H1 (cell line): ENCODE measurements at regions not wholly inside any gene's neighbourhood (a gene's known extent, or its start where the extent isn't known, plus 50 kb on each side); places are given as distances from the start of the nearest gene placed in this dataset.

Source experiments
- CTCF ChIA-PET: fragments of 300-600 bp; sonication (Branson Sonifier 250); formaldehyde crosslinking; loops from one replicate; lab custom pipeline; 2021; ENCODE audit not compliant: partially characterized antibody; lab: Charles Lee
- POLR2A ChIA-PET: fragments of 300-600 bp; sonication (Branson Sonifier 250); formaldehyde crosslinking; loops from one replicate; lab custom pipeline; 2021; ENCODE audit warnings: inconsistent platforms; ENCODE audit not compliant: partially characterized antibody; lab: Charles Lee
- DNase-seq, 2 experiments: peaks; one replicate each; pipeline versions ENCODE4 v3.0.0 to v3.0.0-alpha.2; 2010 to 2022; ENCODE audit warnings: low spot score in 2 of 2, low read depth in 1 of 2, mixed read lengths in 1 of 2
- FAIRE-seq: peaks from 2 replicates; lab custom pipeline; 2011; peaks lifted over from hg19 to GRCh38; lab: Jason Lieb, UNC
- H2AFZ ChIP-seq: 2 replicates; pipeline ENCODE4 v1.8.1; 2012; ENCODE audit warnings: low read length, inconsistent platforms
- H2AK5ac ChIP-seq: 2 replicates; pipeline ENCODE4 v1.6.1; 2013; ENCODE audit warnings: low read depth, low read length
- H2BK120ac ChIP-seq: replicated peaks from 2 replicates; pipeline ENCODE3; 2013; ENCODE audit warnings: low read depth, low read length, inconsistent platforms
- H2BK12ac ChIP-seq: 2 replicates; pipeline ENCODE4 v1.6.1; 2013; ENCODE audit warnings: low read depth, low read length
- H2BK15ac ChIP-seq: 2 replicates; pipeline ENCODE4 v1.6.1; 2013; ENCODE audit warnings: low read length
- H2BK20ac ChIP-seq: 2 replicates; pipeline ENCODE4 v1.6.1; 2013; ENCODE audit warnings: low read length
- H2BK5ac ChIP-seq: 2 replicates; pipeline ENCODE4 v1.6.1; 2013; ENCODE audit warnings: low read depth, low read length
- H3K14ac ChIP-seq: 2 replicates; pipeline ENCODE4 v1.6.1; 2013; ENCODE audit warnings: inconsistent platforms; ENCODE audit not compliant: insufficient read length
- H3K18ac ChIP-seq: 2 replicates; pipeline ENCODE4 v1.6.1; 2013; ENCODE audit warnings: low read length; ENCODE audit errors: extremely low read depth
- H3K23ac ChIP-seq: 2 replicates; pipeline ENCODE4 v1.6.1; 2013; ENCODE audit warnings: inconsistent platforms; ENCODE audit not compliant: insufficient read length
- H3K23me2 ChIP-seq: 2 replicates; pipeline ENCODE4 v1.6.1; 2013; ENCODE audit warnings: low read depth, low read length
- H3K27ac ChIP-seq: 2 replicates; pipeline ENCODE4 v1.6.1; 2011; ENCODE audit warnings: low read depth, low read length, inconsistent platforms
- H3K27me3 ChIP-seq, 4 experiments: replicated peaks in 1 of 4; 1 replicate in 1 of 4; 2 replicates in 3 of 4; pipeline versions ENCODE4 v1.6.1 to v1.8.1; 2011 to 2013; ENCODE audit warnings: low read length in 3 of 4, mild to moderate bottlenecking in 3 of 4, inconsistent platforms in 2 of 4, mixed read lengths in 2 of 4, moderate library complexity in 1 of 4; ENCODE audit not compliant: control insufficient read depth in 3 of 4, insufficient read depth in 3 of 4; ENCODE audit errors: extremely low read depth in 1 of 4
- H3K36me3 ChIP-seq, 4 experiments: 2 replicates each; pipeline versions ENCODE4 v1.6.1 to v1.8.1; 2011 to 2013; ENCODE audit warnings: mild to moderate bottlenecking in 4 of 4, low read length in 3 of 4, moderate library complexity in 2 of 4, control low read depth in 1 of 4, inconsistent platforms in 1 of 4; ENCODE audit not compliant: insufficient read depth in 4 of 4, control insufficient read depth in 2 of 4
- H3K4ac ChIP-seq: replicated peaks from 2 replicates; pipeline ENCODE3; 2013; ENCODE audit warnings: low read length, low read depth, mixed read lengths, inconsistent platforms; ENCODE audit not compliant: insufficient read length
- H3K4me1 ChIP-seq, 4 experiments: replicated peaks in 1 of 4; 1 replicate in 1 of 4; 2 replicates in 3 of 4; pipeline versions ENCODE4 v1.6.1 to v1.8.1; 2011 to 2013; ENCODE audit warnings: low read length in 3 of 4, inconsistent platforms in 2 of 4, mixed read lengths in 1 of 4; ENCODE audit not compliant: insufficient read depth in 4 of 4, control insufficient read depth in 3 of 4
- H3K4me2 ChIP-seq, 2 experiments: 2 replicates each; pipeline versions ENCODE4 v1.6.1 to v1.8.1; 2011 to 2013; ENCODE audit warnings: low read depth in 2 of 2, low read length in 2 of 2, control low read depth in 1 of 2, inconsistent platforms in 1 of 2, mild to moderate bottlenecking in 1 of 2; ENCODE audit not compliant: insufficient read depth in 1 of 2
- H3K4me3 ChIP-seq, 4 experiments: fragments of 200-600, 300-600 bp in 1 of 4; sonication (generic), shearing (Covaris generic), sonication (Bioruptor Twin) in 1 of 4; 2 replicates each; pipeline versions ENCODE4 v1.5.1 to v1.8.1; 2011 to 2016; ENCODE audit warnings: low read length in 4 of 4, low read depth in 3 of 4, control low read depth in 2 of 4, inconsistent platforms in 2 of 4, mild to moderate bottlenecking in 2 of 4, mixed read lengths in 1 of 4, moderate library complexity in 1 of 4; ENCODE audit not compliant: insufficient read depth in 2 of 4; ENCODE audit errors: extremely low read depth in 1 of 4
- H3K56ac ChIP-seq: replicated peaks from 2 replicates; pipeline ENCODE3; 2013; ENCODE audit warnings: low read depth, mild to moderate bottlenecking, mixed read lengths, low read length, inconsistent platforms; ENCODE audit not compliant: insufficient read length
- H3K79me1 ChIP-seq: 2 replicates; pipeline ENCODE4 v1.6.1; 2013; ENCODE audit warnings: low read depth, low read length, control low read depth
- H3K79me2 ChIP-seq, 2 experiments: 2 replicates each; pipeline versions ENCODE4 v1.6.1 to v1.8.1; 2012 to 2013; ENCODE audit warnings: low read length in 2 of 2, mild to moderate bottlenecking in 2 of 2, inconsistent platforms in 1 of 2; ENCODE audit not compliant: insufficient read depth in 2 of 2, control insufficient read depth in 1 of 2
- H3K9ac ChIP-seq, 4 experiments: replicated peaks in 1 of 4; 1 replicate in 1 of 4; 2 replicates in 3 of 4; pipeline versions ENCODE4 v1.6.1 to v1.8.1; 2011 to 2013; ENCODE audit warnings: low read depth in 3 of 4, low read length in 3 of 4, control low read depth in 2 of 4, mild to moderate bottlenecking in 2 of 4, moderate library complexity in 2 of 4, inconsistent platforms in 1 of 4; ENCODE audit errors: extremely low read depth in 1 of 4
- H3K9me3 ChIP-seq, 2 experiments: 2 replicates each; pipeline versions ENCODE4 v1.6.1 to v1.8.1; 2012 to 2013; ENCODE audit warnings: mild to moderate bottlenecking in 2 of 2, moderate library complexity in 2 of 2, control low read depth in 1 of 2, inconsistent platforms in 1 of 2, low read depth in 1 of 2, low read length in 1 of 2, mixed read lengths in 1 of 2; ENCODE audit not compliant: insufficient read depth in 2 of 2
- H4K20me1 ChIP-seq, 2 experiments: replicated peaks in 1 of 2; 2 replicates each; pipeline versions ENCODE3 to v1.8.1; 2011 to 2013; ENCODE audit warnings: inconsistent platforms in 2 of 2, low read length in 2 of 2, mild to moderate bottlenecking in 1 of 2; ENCODE audit not compliant: insufficient read depth in 2 of 2, control insufficient read depth in 1 of 2
- H4K5ac ChIP-seq: 2 replicates; pipeline ENCODE4 v1.6.1; 2013; ENCODE audit warnings: low read length, low read depth, mixed read lengths, inconsistent platforms; ENCODE audit not compliant: insufficient read length
- H4K8ac ChIP-seq: 2 replicates; pipeline ENCODE4 v1.8.0; 2013; ENCODE audit warnings: mild to moderate bottlenecking, moderate library complexity, low read length, inconsistent platforms; ENCODE audit not compliant: insufficient read depth; ENCODE audit errors: extremely low read depth
- H4K91ac ChIP-seq: replicated peaks from 2 replicates; pipeline ENCODE3; 2013; ENCODE audit warnings: low read length, mixed read lengths, inconsistent platforms; ENCODE audit not compliant: insufficient read length
- ASH2L ChIP-seq: fragments of 200-600, 300-600 bp; sonication (generic); IDR thresholded peaks from one replicate; pipeline ENCODE4 v1.7.1; 2017; ENCODE audit warnings: low read length
- CBX5 ChIP-seq: fragments of 300-800, 300-1000 bp; sonication (generic); IDR thresholded peaks from 2 replicates; pipeline ENCODE4 v1.7.1; 2016; ENCODE audit warnings: antibody characterized with exemption, low read length, low read depth
- CBX8 ChIP-seq: fragments of 300-800, 300-1000 bp; sonication (generic); IDR thresholded peaks from 2 replicates; pipeline ENCODE4 v1.7.1; 2016; ENCODE audit warnings: low read depth, low read length, borderline replicate concordance
- EZH2 ChIP-seq: fragments of 200-600 bp; sonication (generic); IDR thresholded peaks from 2 replicates; pipeline ENCODE4 v1.7.1; 2012; ENCODE audit warnings: low read depth, mild to moderate bottlenecking, moderate library complexity, low read length, inconsistent platforms; ENCODE audit not compliant: severe bottlenecking
- FOSL1 ChIP-seq: IDR thresholded peaks from 2 replicates; pipeline ENCODE4 v1.6.1; 2011; ENCODE audit warnings: mild to moderate bottlenecking, low read depth, low read length, moderate library complexity; ENCODE audit not compliant: insufficient read depth
- JUN ChIP-seq: IDR thresholded peaks from 2 replicates; pipeline ENCODE4 v1.6.1; 2011; ENCODE audit warnings: low read depth, mild to moderate bottlenecking, improper control_type of control experiment, low read length
- KDM1A ChIP-seq: fragments of 200-600, 300-600 bp; sonication (generic); IDR thresholded peaks from 2 replicates; pipeline ENCODE4 v1.7.1; 2016; ENCODE audit warnings: mild to moderate bottlenecking, low read length, borderline replicate concordance
- KDM4A ChIP-seq: IDR thresholded peaks from one replicate; pipeline ENCODE4 v1.7.1; 2012; ENCODE audit warnings: low read depth, mild to moderate bottlenecking, moderate library complexity, low read length, inconsistent platforms; ENCODE audit not compliant: severe bottlenecking
- KDM5A ChIP-seq: fragments of 200-600 bp; IDR thresholded peaks from 2 replicates; pipeline ENCODE4 v1.7.1; 2012; ENCODE audit warnings: mild to moderate bottlenecking, low read length, inconsistent platforms, mixed read lengths
- SAP30 ChIP-seq: fragments of 300-600 bp; sonication (generic); IDR thresholded peaks from 2 replicates; pipeline ENCODE4 v1.7.1; 2012; ENCODE audit warnings: low read length, moderate library complexity, mild to moderate bottlenecking, inconsistent platforms; ENCODE audit not compliant: insufficient read depth, insufficient replicate concordance
- SP2 ChIP-seq: IDR thresholded peaks from 2 replicates; pipeline ENCODE4 v1.6.1; 2012; ENCODE audit warnings: mild to moderate bottlenecking, low read length, inconsistent platforms
- SP4 ChIP-seq: IDR thresholded peaks from 2 replicates; pipeline ENCODE4 v1.6.1; 2012; ENCODE audit warnings: low read length, inconsistent platforms
- TAF1 ChIP-seq: IDR thresholded peaks from 2 replicates; pipeline ENCODE4 v1.6.1; 2011; ENCODE audit warnings: mild to moderate bottlenecking, low read depth, low read length
- WGBS, 2 experiments: shearing (Covaris generic) in 1 of 2; methylation state at CpG; one replicate each; pipeline versions ENCODE4 v1.1.6 to v1.1.7; 2013 to 2015; ENCODE audit warnings: low lambda C conversion rate in 2 of 2, mixed read lengths in 2 of 2, inconsistent platforms in 1 of 2, low coverage in 1 of 2, missing lambda C conversion rate in 1 of 2; ENCODE audit not compliant: insufficient replicate concordance in 2 of 2, insufficient coverage in 1 of 2, insufficient read length in 1 of 2; ENCODE audit errors: extremely low coverage in 1 of 2, missing lambda C conversion rate in 1 of 2; 5-methylcytosine and 5-hydroxymethylcytosine counted together

DNA sequence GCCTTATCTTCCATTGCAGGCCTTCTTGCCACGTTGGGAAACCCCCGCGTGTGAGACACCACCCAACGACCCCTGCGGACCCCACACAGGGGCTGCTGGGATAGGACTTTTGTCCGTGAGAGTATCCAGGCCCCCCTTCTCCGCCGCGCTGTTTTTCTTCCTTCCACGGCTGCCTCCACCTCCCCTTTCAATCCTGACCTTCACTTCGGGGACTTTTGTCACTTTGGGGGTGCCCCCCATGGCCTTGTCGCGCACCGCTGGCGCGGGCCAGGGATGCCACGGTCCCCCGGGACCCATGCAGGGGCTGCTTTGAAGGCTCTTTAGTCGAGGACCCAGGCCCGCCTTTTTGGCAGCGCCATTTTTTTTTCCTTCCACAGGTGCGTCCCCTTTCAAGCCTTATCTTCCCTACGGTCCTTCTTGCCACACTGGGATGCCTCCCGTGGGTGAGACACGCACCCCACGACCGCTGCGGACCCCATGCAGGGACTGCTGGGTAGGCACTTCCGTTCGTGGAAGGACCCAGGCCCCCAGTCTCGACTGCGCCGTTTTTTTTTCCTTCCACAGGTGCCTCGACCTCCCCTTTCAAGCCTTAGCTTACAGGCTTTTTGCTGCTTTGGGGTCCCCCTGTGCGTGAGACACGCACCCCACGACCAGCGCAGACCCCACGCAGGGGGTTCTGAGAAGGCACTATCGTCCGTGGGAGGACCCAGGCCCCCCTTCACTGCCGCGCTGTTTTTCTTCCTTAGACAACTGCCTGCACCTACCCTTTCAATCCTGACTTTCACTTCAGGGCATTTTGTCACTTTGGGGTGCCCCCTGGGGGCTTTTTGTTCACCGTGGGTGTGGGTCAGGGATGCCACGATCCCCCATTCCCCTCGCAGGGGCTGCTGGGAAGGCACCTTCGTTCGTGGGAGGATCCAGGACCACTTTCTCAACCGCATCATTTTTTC, 267.4 kb downstream of the ALG10 start:
- Histone ChIP-seq H3K23ac (no peak overlapping the region), H4K91ac (no peak overlapping the region), H3K4me3 (no peak overlapping the region), H2BK5ac (no peak overlapping the region), H3K23me2 (no peaks in the 10 kb centered on the region), H3K4me1 (no peaks in the 10 kb centered on the region), H4K20me1 (no peaks in the 10 kb centered on the region), H3K4me2 (no peak overlapping the region), H3K56ac (no peak overlapping the region), H3K9me3 (peaks cover 75 to 99% of the 10 kb centered on the region in 2 experiments), H3K27me3 (no peaks in the 10 kb centered on the region), H3K14ac (no peak overlapping the region), H3K36me3 (no peaks in the 10 kb centered on the region), H2AFZ (no peak overlapping the region), H3K79me2 (no peaks in the 10 kb centered on the region), H4K8ac (no peak overlapping the region), H2BK12ac (no peak overlapping the region), H2BK20ac (no peak overlapping the region), H3K79me1 (no peaks in the 10 kb centered on the region), H3K27ac (no peak overlapping the region), H2BK15ac (no peak overlapping the region), H3K9ac (no peak overlapping the region), H3K18ac (no peak overlapping the region), H4K5ac (no peak overlapping the region), H2AK5ac (no peak overlapping the region), H3K4ac (no peak overlapping the region), H2BK120ac (no peak overlapping the region)
- 85% methylated on average over 35 of the region's 49 CpGs; no CpG with 5 or more reads in 1 of the 2 experiments for WGBS, 2 experiments
- FAIRE-seq (no peak), DNase-seq (no peak)
- ChIA-PET POLR2A (no interaction called here), CTCF (no interaction called here)
- TF ChIP-seq JUN (no peak), TAF1 (no peak), KDM1A (no peak), KDM4A (no peak), CBX5 (no peak), SP2 (no peak), SAP30 (no peak), EZH2 (no peak), CBX8 (no peak), ASH2L (no peak), FOSL1 (no peak), KDM5A (no peak), SP4 (no peak)
